RCC 7860 (cell line): ENCODE measurements at regions not wholly inside any gene's neighbourhood (a gene's known extent, or its start where the extent isn't known, plus 50 kb on each side); places are given as distances from the start of the nearest gene placed in this dataset.
"Not testable (repeated sequence)": the region's sequence is repeated elsewhere in the genome, so short reads cannot be mapped to it uniquely, and the experiment has no call there.

Source experiments
- DNase-seq: peaks from one replicate; pipeline ENCODE4 v3.0.0-alpha.2; 2015; ENCODE audit warnings: low spot score
- FAIRE-seq: peaks from 2 replicates; lab custom pipeline; 2012; peaks lifted over from hg19 to GRCh38; lab: Jason Lieb, UNC

GRCh38 chr7:53087274-53087673 is 51.8 kb downstream of the POM121L12 start:
- DNase-seq (no peak), FAIRE-seq (no peak)

- FAIRE-seq: no peak
- no peak for DNase-seq
These were observed 58.8 kb downstream of the POM121L12 start for GRCh38 chr7:53094191-53094590.

GRCh38 chr7:53094827-53095226 is 59.4 kb downstream of the POM121L12 start:
- no peak for DNase-seq
- FAIRE-seq: no peak

GRCh38 chr7:53095731-53096501 is 60.5 kb downstream of the POM121L12 start:
- no peak for FAIRE-seq

GRCh38 chr7:53100091-53100490 is 64.7 kb downstream of the POM121L12 start:
- FAIRE-seq (no peak), DNase-seq (no peak)

More at GRCh38 chr7:53095731-53096501, 60.5 kb downstream of the POM121L12 start:
- no peak for DNase-seq

- DNase-seq: no peak
- no peak for FAIRE-seq
These were observed 65.6 kb downstream of the POM121L12 start for GRCh38 chr7:53101026-53101425.

GRCh38 chr7:53110425-53110824 is 75.0 kb downstream of the POM121L12 start:
- DNase-seq: no peak
- FAIRE-seq: no peak

- DNase-seq: no peak
- FAIRE-seq: no peak
These were observed 75.6 kb downstream of the POM121L12 start for GRCh38 chr7:53111031-53111430.

GRCh38 chr7:53113424-53113823 is 78.0 kb downstream of the POM121L12 start:
- FAIRE-seq: no peak

GRCh38 chr7:53119514-53119941 is 84.1 kb downstream of the POM121L12 start:
- DNase-seq (no peak), FAIRE-seq (no peak)

More at GRCh38 chr7:53113424-53113823, 78.0 kb downstream of the POM121L12 start:
- DNase-seq: no peak

GRCh38 chr7:53121374-53121773 is 85.9 kb downstream of the POM121L12 start:
- DNase-seq (no peak), FAIRE-seq (no peak)

- DNase-seq (no peak), FAIRE-seq (no peak)
These were observed 96.3 kb downstream of the POM121L12 start for GRCh38 chr7:53131697-53132096.

- no peak for FAIRE-seq
These were observed 116.1 kb downstream of the POM121L12 start for GRCh38 chr7:53151496-53151895.

GRCh38 chr7:53187184-53187583 is 151.8 kb downstream of the POM121L12 start:
- not testable (repeated sequence) for FAIRE-seq, DNase-seq

More at GRCh38 chr7:53151496-53151895, 116.1 kb downstream of the POM121L12 start:
- DNase-seq: no peak

GRCh38 chr7:53191191-53191695 is 155.8 kb downstream of the POM121L12 start:
- no peak for FAIRE-seq

GRCh38 chr7:53191836-53192443 is 156.5 kb downstream of the POM121L12 start:
- FAIRE-seq (no peak), DNase-seq (no peak)

More at GRCh38 chr7:53191191-53191695, 155.8 kb downstream of the POM121L12 start:
- no peak for DNase-seq

GRCh38 chr7:53205006-53205405 is 169.6 kb downstream of the POM121L12 start:
- no peak for DNase-seq
- FAIRE-seq: no peak

- FAIRE-seq (no peak), DNase-seq (no peak)
These were observed 173.7 kb downstream of the POM121L12 start for GRCh38 chr7:53209129-53209528.

GRCh38 chr7:53214463-53214862 is 179.0 kb downstream of the POM121L12 start:
- DNase-seq (no peak), FAIRE-seq (no peak)

- DNase-seq (no peak), FAIRE-seq (no peak)
These were observed 183.5 kb downstream of the POM121L12 start for GRCh38 chr7:53218730-53219504.

GRCh38 chr7:53229202-53229601 is 193.8 kb downstream of the POM121L12 start:
- DNase-seq (no peak), FAIRE-seq (no peak)
